Stimulated activated CD4-positive, alpha-beta T cell treated with anti-CD3 and anti-CD28 coated beads, Interleukin-15, amount 100 ng/mL, for 24 hours (primary cell): ENCODE measurements at regions not wholly inside any gene's neighbourhood (a gene's known extent, or its start where the extent isn't known, plus 50 kb on each side); places are given as distances from the start of the nearest gene placed in this dataset.

Experiments used
- DNase-seq: peaks from one replicate; pipeline ENCODE4 v3.0.0-alpha.2; 2020

DNA sequence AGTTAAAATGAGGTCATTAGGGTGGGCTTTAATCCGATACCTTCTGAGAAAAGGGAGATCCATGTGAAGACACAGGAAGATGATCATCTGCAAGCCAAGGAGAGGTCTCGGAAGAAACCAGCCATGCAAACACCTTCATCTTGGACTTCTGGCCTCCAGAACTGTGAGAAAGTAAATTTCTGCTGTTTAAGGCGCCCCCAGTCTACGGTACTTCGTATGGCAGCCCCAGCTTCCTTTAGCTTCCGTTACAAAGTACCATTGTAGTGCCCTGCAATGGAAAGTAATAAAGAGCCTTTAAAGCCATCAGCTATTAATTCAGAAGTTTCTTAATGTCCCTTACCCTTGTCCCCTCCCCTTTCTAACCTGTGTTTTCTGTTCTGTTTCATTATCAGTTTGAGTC lies 308.1 kb downstream of the AACS start:
- no peak for DNase-seq

DNA sequence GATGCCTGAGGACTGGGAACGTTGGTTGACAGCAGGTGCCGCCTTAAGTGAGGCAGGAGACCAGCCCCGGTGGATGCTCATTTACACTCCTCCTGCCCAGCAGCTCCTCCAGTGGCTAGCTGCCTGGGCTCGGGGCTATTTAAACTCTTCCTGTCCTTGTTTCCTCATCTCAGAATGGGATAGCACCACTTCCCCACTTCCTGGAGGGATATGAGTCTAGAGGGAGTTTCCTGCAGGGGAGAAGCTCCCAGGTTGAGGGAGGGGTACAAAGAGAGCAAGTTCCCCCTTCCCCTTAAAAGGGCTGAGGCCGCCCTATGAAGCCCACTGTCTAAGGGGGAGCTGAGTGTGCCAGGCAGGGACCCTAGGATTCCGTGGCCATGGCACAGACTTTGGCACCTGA lies 311.2 kb downstream of the AACS start:
- DNase-seq, result no peak

DNA sequence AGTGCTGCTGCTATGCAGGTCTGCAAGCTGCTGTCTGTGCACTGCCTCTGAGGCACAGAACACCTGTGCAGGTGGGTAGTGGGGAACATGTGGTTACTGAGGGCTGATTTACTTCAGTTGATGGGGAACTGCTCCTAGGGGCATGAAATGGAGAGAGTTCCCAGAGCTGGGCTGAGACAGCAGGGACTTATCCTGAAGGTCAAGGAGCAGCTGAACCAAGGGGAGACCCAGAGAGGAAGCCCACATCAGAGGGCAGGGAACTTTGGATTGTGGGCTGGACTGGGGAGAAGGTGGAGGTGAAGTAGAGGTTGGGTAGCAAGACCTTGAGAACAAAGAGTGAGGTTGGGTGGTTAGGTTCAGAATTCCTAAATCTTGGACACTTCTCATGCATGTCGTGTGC lies 311.9 kb downstream of the AACS start:
- DNase-seq, result no peak

DNA sequence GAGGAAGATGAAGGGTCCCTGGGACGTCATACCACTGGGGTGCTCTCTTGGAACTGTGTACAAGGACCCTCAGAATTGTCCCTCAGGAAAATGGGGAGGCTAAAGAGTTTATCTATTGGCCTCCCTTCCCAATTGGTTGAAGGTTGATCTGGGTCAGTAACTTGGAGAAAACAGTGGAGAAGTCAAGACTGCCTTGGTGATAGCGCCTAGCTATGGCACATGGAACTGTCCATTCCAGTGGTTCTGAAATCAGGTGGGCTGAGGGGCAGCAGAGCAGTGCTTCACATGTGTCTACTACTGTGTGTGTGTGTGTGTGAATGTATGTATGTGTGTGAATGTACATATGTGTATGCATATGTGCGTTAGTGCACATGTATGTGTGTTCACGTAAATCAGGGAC lies 316.1 kb downstream of the AACS start:
- no peak for DNase-seq

DNA sequence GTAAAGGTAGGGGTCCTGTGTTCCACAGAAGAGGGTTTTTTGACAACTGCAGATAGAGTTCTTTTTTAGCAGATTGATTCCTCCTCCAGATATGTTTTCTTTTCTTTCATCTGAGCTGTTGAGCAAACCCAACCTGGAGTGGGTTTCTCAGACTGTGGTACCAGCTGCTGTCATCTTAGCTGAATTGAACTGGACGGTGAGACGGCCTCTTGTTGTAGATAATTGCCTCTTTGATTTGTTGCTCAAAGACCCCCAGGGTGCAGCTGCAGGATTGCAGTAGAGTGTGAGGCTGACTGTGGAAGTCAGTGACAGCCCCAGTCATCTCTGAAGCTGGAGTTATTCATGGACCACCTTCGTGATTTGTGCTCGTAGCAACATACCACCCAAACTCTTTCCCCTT lies 317.7 kb downstream of the AACS start:
- no peak for DNase-seq

DNA sequence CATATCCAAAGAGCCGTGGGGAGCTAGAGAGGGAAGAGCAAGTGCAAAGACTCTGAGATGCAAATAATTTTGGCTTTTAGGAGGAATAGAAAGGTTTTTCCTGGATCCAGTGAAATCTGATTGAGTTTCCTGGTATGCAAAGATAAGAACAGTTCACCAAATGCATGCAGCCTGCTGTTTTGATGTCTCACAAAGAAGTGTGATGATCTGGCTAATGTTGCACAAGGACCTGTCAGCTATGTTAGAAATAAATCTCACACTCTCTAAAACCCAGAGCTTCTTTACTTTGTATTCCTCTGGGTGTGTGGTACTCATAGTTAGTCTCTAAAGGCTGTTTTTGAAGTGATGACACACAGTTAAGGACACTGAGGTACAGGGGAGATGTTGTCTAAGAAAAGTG lies 321.4 kb downstream of the AACS start:
- no peak for DNase-seq

DNA sequence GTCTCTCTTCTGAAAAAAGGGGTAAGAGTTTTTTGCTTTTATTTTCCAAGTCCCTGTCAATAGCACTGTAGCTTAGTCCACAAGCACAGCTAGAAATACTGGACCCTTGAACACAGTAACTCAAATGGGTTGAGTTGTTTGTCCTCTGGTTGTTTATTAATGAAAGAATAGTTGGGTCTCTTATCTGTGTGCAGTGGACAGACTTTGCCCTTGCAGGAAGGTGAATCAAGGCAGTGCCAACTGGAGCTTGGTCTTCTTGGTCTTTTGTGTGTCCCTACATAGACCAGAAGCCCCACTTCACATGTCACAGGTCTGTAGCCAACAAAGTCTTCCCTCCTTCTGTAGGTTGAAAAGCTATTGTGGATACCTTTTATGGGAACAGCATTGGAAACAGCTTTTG lies 322.0 kb downstream of the AACS start:
- no peak for DNase-seq

DNA sequence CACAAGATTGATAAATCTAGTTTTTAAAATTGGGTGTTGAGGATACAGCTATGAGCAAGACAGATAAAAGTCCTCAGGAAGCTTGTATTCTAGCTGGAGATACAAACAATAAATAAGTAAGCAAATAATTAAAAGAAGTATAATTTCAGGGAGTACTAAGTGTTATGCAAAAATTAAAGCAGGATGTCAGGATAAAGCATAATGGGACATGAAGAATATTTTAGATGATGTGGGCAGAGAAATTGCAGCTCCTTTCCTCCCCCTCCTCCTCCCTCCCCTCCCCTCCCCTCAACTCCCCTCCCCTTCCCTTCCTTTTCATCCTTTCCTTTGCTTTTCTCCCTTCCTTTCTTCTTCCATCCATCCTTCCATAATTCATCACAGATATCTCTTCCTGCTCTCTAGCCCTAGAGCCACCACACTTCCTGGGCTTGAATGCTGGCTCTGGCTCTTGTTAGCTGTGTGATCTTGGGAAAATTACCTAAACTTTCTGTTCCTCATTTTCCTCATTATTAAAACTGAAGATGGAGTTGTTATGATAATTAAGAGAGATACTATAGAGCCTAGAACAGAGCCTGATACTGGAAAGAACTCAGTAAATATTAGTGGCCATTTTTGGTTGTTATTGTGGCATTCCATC lies 323.9 kb downstream of the AACS start:
- DNase-seq, result no peak

DNA sequence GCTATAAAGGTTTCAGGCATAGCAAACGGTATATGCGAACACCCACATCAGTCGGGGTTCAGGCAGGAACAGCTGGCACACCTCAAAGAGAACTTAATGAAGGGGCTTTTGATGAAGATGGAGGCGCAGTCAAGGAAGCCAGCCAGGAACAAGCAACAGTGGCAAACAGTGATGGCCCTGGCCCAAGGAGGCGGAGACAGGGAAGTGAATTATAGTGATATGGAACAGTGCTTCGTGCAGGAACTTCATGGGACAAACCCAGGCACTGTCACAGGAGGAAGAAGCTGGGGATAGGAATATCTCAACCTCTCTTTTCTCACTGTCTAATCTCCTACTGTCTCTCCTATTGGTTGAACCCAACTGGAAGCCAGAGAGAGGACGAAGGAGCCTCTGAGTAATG lies 328.3 kb downstream of the AACS start:
- DNase-seq, result no peak

DNA sequence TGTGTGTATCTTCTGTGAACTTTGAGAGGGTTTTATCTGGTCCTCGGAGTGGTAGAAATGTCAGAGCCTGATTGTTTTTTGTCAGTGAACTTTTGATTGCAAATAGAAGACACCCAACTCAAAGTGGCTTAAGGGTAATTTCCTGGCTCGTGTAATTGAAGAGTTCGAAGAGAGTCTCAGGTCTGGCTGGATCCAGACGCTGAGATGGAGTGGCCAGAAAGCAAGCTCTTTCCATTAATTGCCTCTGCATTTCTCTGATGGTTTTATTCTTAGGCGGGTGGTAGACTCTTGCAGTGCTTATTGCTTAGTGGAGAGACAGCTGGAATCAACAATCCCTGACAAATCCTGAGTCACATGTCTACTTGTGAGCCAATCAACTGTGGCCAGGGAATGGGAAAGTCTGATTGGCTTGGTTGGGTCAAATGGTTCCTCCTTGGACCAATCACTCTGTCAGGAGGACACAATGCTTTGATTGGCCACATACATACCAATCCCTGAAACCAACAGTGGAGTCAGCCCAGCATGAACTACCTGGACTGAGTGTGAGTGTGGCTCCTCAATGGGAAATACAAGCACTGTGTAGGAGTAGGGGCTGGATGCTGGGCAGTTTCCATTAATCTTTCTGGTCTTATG lies 330.5 kb downstream of the AACS start:
- no peak for DNase-seq

DNA sequence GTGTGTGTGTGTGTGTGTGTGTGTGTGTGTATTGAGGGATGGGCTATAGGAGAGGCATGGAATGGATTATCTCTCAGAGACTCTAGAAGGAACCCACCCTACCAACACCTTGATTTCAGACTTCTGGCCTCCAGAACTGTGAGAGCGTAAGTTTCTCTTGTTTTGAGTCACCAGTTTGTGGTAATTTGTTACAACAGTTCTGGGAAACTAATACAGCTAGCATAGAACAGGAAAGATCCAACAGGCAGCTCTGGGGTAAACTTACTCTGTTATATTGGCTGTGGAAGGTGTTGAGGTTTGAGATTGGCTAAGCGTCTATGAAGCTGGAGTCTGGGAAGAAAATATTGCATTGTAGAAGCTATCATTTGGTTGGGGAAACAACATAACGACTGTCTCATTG lies 334.3 kb downstream of the AACS start:
- DNase-seq, result no peak

DNA sequence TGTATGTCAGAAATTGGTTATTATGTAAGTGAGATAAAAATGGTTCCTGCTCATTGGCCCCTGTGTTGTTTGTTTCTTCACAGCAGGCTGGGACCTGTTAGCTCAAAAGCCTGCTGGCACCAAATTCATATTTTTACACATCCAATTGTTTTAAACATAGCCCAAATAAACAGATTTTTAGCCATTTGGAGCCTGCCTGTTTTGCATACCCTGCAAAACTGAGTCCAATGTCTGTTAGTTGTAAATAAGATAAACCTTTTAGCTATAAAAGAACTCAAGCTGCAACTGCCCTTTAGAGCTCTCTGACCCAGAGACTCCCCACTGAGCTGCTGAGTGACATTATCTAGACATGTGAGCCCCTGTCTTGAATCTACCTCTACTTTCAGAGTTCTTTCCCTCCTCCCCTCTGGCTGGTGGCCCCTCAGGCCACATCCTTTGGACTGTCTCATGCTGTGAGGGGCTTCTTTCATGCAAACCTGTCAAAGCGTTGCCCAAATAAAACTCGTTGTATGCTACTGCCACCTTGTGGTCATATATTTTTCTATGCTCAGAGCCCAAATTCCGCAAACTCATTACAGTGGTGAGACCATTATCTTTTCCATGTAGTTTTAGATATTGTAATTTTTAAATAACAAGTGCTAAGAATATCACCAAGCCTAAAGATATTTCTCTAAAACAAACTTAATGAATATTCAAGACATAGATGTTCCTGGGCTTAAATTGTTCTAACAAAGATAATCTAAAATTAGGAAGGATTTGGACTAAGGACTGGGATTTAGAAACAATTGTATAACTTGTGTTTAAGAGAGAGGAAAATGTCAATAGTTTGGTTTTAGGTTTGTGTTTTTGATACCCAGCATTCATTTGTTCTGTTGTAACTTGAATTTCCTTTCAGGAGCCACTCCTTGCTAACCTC lies 337.9 kb downstream of the AACS start:
- DNase-seq, result no peak

DNA sequence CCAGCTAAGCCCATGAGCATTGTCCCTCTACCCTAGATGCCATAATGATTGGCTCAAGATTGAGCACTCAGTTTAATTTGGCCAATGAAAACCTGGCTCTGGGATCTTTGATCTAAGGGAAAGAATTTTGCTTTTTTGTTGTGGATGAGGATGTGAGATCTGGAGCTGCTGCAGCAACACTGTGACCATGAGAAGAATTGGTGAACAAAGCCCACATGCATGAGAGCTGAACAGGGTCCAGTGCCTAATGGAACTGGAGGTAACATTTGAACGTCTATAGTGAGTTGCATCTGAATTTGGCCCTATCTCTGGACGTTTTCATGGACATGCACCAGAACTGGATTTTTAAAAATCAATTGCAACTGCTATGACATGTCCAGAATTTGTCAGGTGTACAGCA lies 338.6 kb downstream of the AACS start:
- DNase-seq, result no peak

DNA sequence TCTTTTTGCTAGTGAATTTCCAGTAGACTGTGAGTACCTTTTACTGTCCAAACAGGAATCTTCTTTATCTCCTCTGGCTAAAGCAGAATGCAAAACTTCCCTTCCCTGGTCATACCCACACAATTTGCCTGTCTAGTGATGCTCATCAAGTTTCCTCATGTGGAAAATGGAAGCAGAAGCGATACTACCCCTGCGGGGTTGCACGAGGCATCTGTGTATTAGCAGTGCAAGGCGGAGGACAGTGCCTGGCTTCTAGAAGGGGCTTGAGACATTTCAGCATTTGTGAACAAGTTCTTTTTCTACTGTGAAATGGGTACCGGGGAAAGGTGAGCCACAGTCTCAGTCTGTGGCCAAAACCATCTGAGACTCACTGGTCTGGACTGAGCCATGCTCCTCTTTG lies 340.9 kb downstream of the AACS start:
- DNase-seq, result no peak

DNA sequence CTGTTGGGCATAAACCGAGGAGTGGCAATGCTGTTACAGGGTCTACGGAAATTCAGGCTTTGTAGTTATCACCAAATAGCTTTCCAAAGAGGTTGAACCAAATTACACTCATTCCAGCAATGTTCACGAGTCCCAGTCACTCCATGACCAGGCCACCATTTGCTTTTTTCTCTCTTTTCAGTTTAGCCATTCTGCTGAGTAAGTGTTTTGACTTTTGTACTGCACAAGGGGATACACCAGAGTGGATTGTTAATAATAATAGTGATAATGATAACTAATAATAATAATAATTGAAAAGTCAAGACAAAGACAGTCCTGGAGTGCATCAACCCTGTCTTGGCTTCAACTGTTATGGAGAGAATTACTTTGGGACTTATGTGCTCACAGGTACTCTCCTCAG lies 343.5 kb downstream of the AACS start:
- DNase-seq, result no peak

DNA sequence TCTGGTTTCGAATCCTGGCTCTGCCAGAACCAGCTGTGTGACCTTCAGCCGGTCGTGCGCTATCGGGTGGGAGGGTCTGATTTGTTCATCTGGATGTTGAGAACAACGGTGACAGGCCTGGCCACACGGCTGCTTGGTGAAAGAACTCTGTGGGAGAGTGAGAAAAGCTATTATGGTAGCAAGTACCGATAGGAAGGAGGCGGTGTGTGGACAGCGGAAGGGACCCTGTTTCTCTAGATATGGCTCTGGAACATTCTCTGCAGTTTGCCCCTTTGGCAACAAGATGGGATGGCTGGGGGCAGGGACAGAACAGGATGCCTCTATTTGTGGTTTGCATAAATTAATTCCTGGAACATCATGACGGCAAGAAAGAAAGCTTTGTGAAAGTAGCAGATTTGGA lies 347.3 kb downstream of the AACS start:
- DNase-seq, result no peak

DNA sequence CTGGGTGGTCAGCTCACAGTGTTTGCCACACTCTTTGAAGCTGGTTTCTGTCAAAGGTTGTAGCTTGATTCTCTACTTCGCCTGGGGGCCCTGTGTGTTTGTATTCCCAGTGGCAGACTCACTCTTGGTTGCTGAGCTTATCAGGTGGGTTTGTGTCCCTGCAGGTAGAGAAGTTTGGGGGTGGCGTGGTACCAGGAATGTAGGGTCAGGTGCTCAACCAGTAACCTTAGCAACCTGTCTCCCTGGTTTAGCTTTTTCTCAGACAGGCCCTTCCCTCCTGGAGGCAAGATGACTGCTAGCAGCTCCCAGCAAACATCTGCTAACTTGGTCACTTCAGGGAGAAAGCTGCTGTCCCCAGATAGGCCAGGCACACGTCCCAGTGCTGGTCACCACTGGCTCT lies 352.2 kb downstream of the AACS start:
- no peak for DNase-seq

DNA sequence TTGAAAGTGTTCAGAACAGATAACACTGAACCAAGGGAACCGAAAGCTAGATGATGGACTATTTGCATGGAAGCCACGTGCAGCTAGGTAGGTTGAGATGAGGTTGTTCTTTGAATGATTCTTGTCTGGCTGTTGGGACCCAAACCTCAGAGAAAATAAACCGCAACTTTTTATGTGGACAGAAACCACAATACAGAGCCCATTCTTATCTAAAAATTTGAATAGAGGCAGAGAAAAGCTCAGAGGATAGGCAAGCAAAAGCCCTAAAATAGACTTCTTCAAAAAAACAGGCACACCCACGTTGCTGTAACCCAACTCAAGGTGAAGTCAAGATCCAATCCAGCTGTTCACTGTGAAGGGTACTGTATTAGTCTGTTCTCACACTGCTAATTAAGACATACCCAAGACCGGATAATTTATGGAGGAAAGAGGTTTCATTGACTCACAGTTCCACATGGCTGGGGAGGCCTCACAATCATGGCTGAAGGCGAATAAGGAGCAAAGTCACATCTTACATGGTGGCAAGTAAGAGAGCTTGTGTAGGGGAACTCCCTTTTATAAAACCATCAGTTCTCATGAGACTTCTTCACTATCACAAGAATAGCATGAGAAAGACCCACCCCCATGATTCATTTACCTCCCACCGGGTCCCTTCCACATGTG lies 353.8 kb downstream of the AACS start:
- DNase-seq, result no peak

DNA sequence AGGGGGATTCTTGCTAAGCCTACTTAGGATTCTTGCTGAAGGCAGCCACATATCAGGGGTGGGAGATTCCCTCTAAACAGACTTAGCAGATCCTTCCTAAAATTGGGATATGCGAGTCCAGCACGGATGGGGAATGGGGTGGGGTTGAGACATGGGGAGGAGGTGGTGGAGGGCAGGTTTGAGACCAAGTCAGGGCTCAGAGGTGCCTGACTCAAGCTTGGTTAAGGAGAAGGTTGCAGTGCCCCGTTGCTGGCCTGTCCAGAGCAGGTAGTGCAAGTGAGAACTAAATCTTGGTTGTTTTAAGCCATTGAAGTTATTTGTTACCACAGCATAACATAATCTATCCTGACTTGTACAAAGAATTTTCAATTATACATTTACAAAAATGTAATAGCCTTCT lies 359.7 kb downstream of the AACS start:
- no peak for DNase-seq

DNA sequence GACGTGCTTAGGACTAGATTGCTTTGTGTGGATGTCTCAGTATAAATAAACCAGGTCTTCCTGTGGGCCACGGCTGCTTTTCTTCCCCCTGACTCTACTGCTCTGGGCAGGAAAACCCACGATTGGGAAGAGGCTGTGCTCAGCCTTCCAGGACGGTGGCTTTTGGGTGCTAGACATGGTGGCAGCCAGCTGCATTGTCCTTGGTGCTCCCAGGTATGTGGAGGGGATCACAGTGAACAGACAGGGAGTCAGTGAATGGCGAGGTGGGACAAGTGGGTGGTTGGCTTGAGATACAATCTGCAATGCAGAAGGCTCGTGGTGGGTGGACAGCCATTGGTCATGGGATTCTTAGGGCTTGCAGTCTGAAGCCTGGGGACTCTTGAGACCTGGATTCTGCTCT lies 366.3 kb downstream of the AACS start:
- no peak for DNase-seq

DNA sequence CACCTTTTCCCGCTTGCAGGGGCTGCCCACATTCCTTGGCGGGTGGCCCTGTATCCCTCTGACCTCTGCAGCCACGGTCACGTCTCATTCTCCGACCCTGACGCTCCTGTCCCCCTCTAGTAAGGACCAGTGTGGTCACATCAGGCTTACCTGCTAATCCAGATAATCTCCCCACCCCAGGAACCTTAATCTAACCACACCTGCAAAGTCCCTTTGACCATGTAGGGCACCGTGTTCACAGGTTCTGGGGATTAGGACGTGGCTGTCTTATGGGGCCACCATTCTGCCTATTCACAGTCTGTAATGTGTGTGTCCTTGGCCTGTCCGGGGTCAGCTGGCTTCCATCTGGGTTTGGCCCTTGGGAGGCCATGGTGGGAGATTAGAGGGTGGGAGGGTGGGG lies 368.9 kb downstream of the AACS start:
- DNase-seq, result no peak

DNA sequence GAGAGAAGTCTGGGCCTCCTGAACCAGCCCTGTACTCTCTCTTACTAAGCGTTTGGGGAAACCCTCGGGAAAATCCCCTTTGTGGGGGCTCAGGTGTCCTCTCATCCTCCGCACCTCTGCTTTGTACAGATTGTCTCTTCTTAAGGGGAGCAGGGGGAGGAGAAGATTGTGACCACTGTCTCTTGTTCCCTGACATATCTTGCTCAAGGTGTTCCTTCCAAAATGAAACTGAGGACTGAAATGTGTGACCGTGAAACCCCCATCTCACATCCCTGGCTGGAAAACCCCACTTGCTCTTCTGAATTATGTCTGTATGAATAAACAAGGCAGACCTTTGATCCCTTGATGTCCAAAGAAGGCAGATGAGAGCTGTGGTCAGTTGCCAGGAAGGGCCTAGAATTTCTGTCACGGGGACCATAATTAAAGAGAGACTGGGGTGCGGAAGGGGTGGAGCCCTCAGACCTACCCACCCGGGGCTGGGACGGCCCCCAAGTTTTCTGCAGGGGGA lies 369.8 kb downstream of the AACS start:
- DNase-seq, result no peak

DNA sequence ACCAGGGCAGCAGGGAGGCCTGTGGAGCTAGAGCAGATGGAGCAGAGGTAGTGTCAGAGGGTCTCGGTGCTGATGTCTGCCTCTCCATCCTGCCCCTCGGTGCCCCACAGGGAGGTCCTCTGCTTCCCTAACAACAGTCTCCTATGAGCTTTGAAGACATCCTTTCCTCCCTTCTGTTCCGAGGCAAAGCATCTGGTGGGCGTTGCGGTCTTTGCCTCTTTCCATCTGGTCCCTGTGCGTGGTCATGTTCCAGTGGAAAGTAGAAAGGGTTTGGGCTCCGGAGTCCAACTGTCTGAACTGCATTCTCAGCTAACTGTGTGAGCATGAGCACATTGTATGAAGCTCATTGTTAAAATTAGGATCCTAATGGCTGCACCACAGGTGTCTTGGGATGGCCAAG lies 370.6 kb downstream of the AACS start:
- no peak for DNase-seq

DNA sequence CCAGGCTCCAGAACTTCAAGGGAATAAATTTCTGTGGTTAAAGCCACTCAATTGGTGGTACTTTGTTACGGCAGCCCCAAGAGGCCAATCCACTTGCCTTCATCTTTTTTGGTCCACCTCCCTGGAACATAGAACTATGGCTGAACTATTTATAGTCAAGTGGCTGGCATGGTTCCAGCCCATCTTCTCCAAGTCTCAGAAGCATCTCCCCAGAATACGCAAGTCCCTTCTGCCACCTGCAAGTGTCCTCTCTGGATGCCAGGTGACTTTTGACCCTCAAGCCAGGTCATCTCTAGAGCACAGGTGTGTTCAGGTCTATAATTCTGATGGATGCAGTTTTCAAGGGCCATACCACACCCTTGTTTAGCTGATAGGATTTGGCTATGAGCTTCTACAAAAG lies 371.5 kb downstream of the AACS start:
- no peak for DNase-seq
